NT2/D1 (cell line): ENCODE measurements at regions not wholly inside any gene's neighbourhood (a gene's known extent, or its start where the extent isn't known, plus 50 kb on each side); places are given as distances from the start of the nearest gene placed in this dataset.

ENCODE experiments used
- SUZ12 ChIP-seq: IDR thresholded peaks from 2 replicates; pipeline ENCODE4 v1.6.1; 2011; ENCODE audit not compliant: insufficient read length, insufficient read depth; ENCODE audit errors: extremely low read depth
- YY1 ChIP-seq: IDR thresholded peaks from 2 replicates; pipeline ENCODE4 v1.6.1; 2011; ENCODE audit not compliant: insufficient read length, insufficient read depth
- ZNF274 ChIP-seq: IDR thresholded peaks from 2 replicates; pipeline ENCODE4 v1.6.1; 2011; ENCODE audit warnings: mild to moderate bottlenecking, low read depth, low read length

- TF ChIP-seq ZNF274 (no peak), SUZ12 (no peak), YY1 (no peak)
Observed at GRCh38 chr5:74311961-74312360, 328.6 kb downstream of the ENC1 start.
